ENCODE measurements at regions not wholly inside any gene's neighbourhood (a gene's known extent, or its start where the extent isn't known, plus 50 kb on each side); places are given as distances from the start of the nearest gene placed in this dataset.

GRCh38 chr12:127635838-127636237, 631.1 kb upstream of the TMEM132C start:
- Mint-ChIP-seq H3K9me3 (peaks cover 4% of the 10 kb centered on the region), H3K4me1 (peaks cover 5% of the 10 kb centered on the region), H3K36me3 (no peaks in the 10 kb centered on the region), H3K27ac (no peak overlapping the region), H3K27me3 (ENCODE audit: low read depth) (no peaks in the 10 kb centered on the region), H3K4me3 (no peak overlapping the region)
- no peak for DNase-seq (ENCODE audit: low spot score in 2 of 2, unreplicated experiment in 2 of 2)
- TF ChIP-seq CTCF (IDR thresholded peaks at IDR 0.05; ENCODE audit: unreplicated experiment): no peak

GRCh38 chr12:127636882-127637281, 630.1 kb upstream of the TMEM132C start:
- H3K27me3 Mint-ChIP-seq (ENCODE audit: low read depth): no peaks in the 10 kb centered on the region
- H3K27ac Mint-ChIP-seq: no peak overlapping the region
- H3K36me3 Mint-ChIP-seq: no peaks in the 10 kb centered on the region
- H3K9me3 Mint-ChIP-seq: peaks cover 4% of the 10 kb centered on the region
- no peak for DNase-seq (ENCODE audit: low spot score in 2 of 2, unreplicated experiment in 2 of 2)
- no peak overlapping the region for H3K4me3 Mint-ChIP-seq
- peaks cover 5% of the 10 kb centered on the region for H3K4me1 Mint-ChIP-seq
- TF ChIP-seq CTCF (IDR thresholded peaks at IDR 0.05; ENCODE audit: unreplicated experiment): no peak

GRCh38 chr12:127640181-127640886, 626.6 kb upstream of the TMEM132C start:
- H3K9me3 Mint-ChIP-seq: no peaks in the 10 kb centered on the region
- no peaks in the 10 kb centered on the region for H3K27me3 Mint-ChIP-seq (ENCODE audit: low read depth)
- H3K36me3 Mint-ChIP-seq: no peaks in the 10 kb centered on the region
- peaks cover 5% of the 10 kb centered on the region for H3K4me1 Mint-ChIP-seq
- H3K27ac Mint-ChIP-seq: no peak overlapping the region
- DNase-seq (ENCODE audit: low spot score in 2 of 2, unreplicated experiment in 2 of 2): no peak
- no peak overlapping the region for H3K4me3 Mint-ChIP-seq
- no peak for TF ChIP-seq CTCF (IDR thresholded peaks at IDR 0.05; ENCODE audit: unreplicated experiment)

DNA sequence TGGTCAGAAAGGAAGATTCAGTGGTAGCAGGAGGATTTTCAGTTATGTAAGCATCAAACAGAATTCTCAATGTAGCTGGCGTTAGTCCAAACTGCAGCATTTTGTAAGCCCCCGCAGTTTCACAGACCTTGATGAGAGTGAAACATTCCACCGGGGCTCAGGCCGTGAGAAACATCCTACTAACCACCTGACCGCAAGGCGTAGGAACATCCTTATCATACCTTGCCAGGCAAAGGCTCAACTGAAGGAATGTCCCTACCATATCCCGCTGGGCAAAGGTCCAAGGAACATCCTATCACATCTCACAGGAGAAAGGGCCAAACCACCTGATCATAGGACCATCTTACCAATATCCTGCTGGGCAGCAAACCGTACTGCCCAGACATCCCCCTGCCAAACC, 624.8 kb upstream of the TMEM132C start:
- H3K9me3 Mint-ChIP-seq: no peaks in the 10 kb centered on the region
- no peak for TF ChIP-seq CTCF (IDR thresholded peaks at IDR 0.05; ENCODE audit: unreplicated experiment)
- no peak overlapping the region for H3K27ac Mint-ChIP-seq
- H3K4me1 Mint-ChIP-seq: peaks cover 5% of the 10 kb centered on the region
- no peak for DNase-seq (ENCODE audit: low spot score in 2 of 2, unreplicated experiment in 2 of 2)
- H3K4me3 Mint-ChIP-seq: no peak overlapping the region
- no peaks in the 10 kb centered on the region for H3K27me3 Mint-ChIP-seq (ENCODE audit: low read depth)
- H3K36me3 Mint-ChIP-seq: no peaks in the 10 kb centered on the region

DNA sequence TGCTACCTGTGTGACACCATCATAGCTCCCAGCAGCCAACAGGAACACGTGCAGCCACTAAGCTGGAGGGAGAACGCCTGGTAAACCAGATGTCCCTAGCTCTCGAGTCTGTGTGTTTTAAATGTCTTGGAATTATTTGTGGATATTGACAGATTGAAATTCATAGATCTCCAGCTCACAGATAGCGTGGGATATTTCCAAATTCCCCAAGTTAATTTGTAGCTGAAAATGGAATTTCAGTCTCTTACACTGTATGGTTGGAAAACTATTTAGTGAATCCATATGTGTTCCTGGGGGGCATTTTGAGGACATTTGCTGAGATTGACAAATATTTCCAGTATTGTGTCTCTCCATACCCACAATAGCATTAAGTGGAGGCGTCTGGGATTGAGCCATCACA, 618.6 kb upstream of the TMEM132C start:
- no peak for DNase-seq (ENCODE audit: low spot score in 2 of 2, unreplicated experiment in 2 of 2)
- TF ChIP-seq CTCF (IDR thresholded peaks at IDR 0.05; ENCODE audit: unreplicated experiment): no peak
- no peaks in the 10 kb centered on the region for H3K27me3 Mint-ChIP-seq (ENCODE audit: low read depth)
- no peak overlapping the region for H3K27ac Mint-ChIP-seq
- H3K4me3 Mint-ChIP-seq: no peak overlapping the region
- no peaks in the 10 kb centered on the region for H3K36me3 Mint-ChIP-seq
- H3K4me1 Mint-ChIP-seq: no peaks in the 10 kb centered on the region
- H3K9me3 Mint-ChIP-seq: no peaks in the 10 kb centered on the region

DNA sequence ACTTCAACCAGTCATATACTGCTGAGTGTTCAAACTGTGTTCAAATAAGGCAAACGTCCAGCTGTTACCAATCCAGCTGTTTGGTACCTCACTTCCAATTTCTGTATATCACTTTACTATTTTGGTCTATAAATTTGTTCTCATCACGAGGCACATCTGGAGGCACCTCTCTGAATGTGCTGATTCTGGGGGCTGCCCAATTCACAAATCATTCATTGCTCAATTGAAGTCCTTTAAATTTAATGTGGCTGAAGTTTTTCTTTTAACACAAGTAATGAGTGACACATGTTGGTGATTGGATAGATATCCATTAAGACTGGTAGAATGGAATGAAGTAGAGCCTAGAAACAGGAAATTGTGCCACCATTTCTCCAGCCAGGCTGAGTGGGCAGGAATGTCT, 617.0 kb upstream of the TMEM132C start:
- no peak overlapping the region for H3K4me3 Mint-ChIP-seq
- no peaks in the 10 kb centered on the region for H3K4me1 Mint-ChIP-seq
- no peak for TF ChIP-seq CTCF (IDR thresholded peaks at IDR 0.05; ENCODE audit: unreplicated experiment)
- H3K27ac Mint-ChIP-seq: no peak overlapping the region
- DNase-seq (ENCODE audit: low spot score in 2 of 2, unreplicated experiment in 2 of 2): no peak
- H3K9me3 Mint-ChIP-seq: no peaks in the 10 kb centered on the region
- H3K36me3 Mint-ChIP-seq: no peaks in the 10 kb centered on the region
- no peaks in the 10 kb centered on the region for H3K27me3 Mint-ChIP-seq (ENCODE audit: low read depth)

Measured in mesothelial cell of epicardium (in vitro differentiated cells).